Tibial nerve (tissue), 4 donors: ENCODE measurements at regions not wholly inside any gene's neighbourhood (a gene's known extent, or its start where the extent isn't known, plus 50 kb on each side); places are given as distances from the start of the nearest gene placed in this dataset.
"Not testable (repeated sequence)": the region's sequence is repeated elsewhere in the genome, so short reads cannot be mapped to it uniquely, and the experiment has no call there.

ENCODE experiments used
- DNase-seq, 2 donors: peaks; one replicate each; pipeline ENCODE4 v3.0.0-alpha.2; 2019; ENCODE audit warnings: low spot score in 2 of 2
- H3K27ac ChIP-seq, 4 donors: fragments of 200-600 bp; sonication (generic) in 3 of 4; one replicate each; pipeline ENCODE4 v1.5.1; 2017 to 2019; ENCODE audit warnings: mild to moderate bottlenecking in 1 of 4
- H3K27me3 ChIP-seq, 2 donors: fragments of 200-600 bp; sonication (generic) in 1 of 2; one replicate each; pipeline versions ENCODE4 v1.5.1 to v1.6.0; 2017 to 2019
- H3K36me3 ChIP-seq, 3 donors: fragments of 200-600 bp; sonication (generic); one replicate each; pipeline ENCODE4 v1.5.1; 2018 to 2019
- H3K4me1 ChIP-seq, 4 donors: fragments of 200-600 bp; sonication (generic) in 3 of 4; one replicate each; pipeline ENCODE4 v1.5.1; 2017 to 2019
- H3K4me3 ChIP-seq, 4 donors: fragments of 200-600 bp; sonication (generic) in 3 of 4; one replicate each; pipeline ENCODE4 v1.5.1; 2017 to 2019; ENCODE audit warnings: mild to moderate bottlenecking in 1 of 4, moderate library complexity in 1 of 4
- H3K9me3 ChIP-seq, 4 donors: fragments of 200-600 bp; sonication (generic) in 3 of 4; one replicate each; pipeline ENCODE4 v1.5.1; 2017 to 2019
- CTCF ChIP-seq, 5 experiments: fragments of 200-600 bp in 3 of 5; fragments of 450-650 bp in 2 of 5; sonication (generic) in 3 of 5; IDR thresholded peaks; one replicate each; pipeline ENCODE4 v1.5.1; 2016 to 2019; ENCODE audit warnings: antibody characterized with exemption in 5 of 5, mild to moderate bottlenecking in 3 of 5, moderate library complexity in 2 of 5
- EP300 ChIP-seq, 2 donors: sonication (generic); formaldehyde crosslinking; IDR thresholded peaks; one replicate each; pipeline ENCODE4 v1.6.1; 2017; ENCODE audit warnings: antibody characterized with exemption in 2 of 2, mild to moderate bottlenecking in 1 of 2
- POLR2A ChIP-seq, 2 donors: fragments of 450-650 bp; IDR thresholded peaks; one replicate each; pipeline ENCODE4 v1.6.1; 2017; ENCODE audit warnings: antibody characterized with exemption in 2 of 2, mild to moderate bottlenecking in 2 of 2, moderate library complexity in 2 of 2
- WGBS, 2 donors: methylation state at CpG; one replicate each; pipeline ENCODE4 v1.1.5; 2018; 5-methylcytosine and 5-hydroxymethylcytosine counted together

- no peak overlapping the region for H3K27ac ChIP-seq
- no peaks in the 10 kb centered on the region for H3K9me3 ChIP-seq
- WGBS, 2 donors, result 91 to 95% methylated on average over 4 of the region's 4 CpGs
- H3K4me1 ChIP-seq, result peaks cover 0 to 20% (median 0%) of the 10 kb centered on the region in 4 donors
- no peaks in the 10 kb centered on the region for H3K27me3 ChIP-seq
- H3K4me3 ChIP-seq, result no peak overlapping the region
- TF ChIP-seq CTCF (IDR thresholded peaks at IDR 0.05) (no peak), POLR2A (IDR thresholded peaks at IDR 0.05) (no peak), EP300 (IDR thresholded peaks at IDR 0.05) (no peak)
- H3K36me3 ChIP-seq, result no peaks in the 10 kb centered on the region
- no peak for DNase-seq
Observed at GRCh38 chr5:138637256-138637655, 62.1 kb upstream of the HSPA9 start.

GRCh38 chr5:138636398-138636944 lies 61.3 kb upstream of the HSPA9 start:
- Histone ChIP-seq H3K4me3 (no peak overlapping the region), H3K9me3 (no peaks in the 10 kb centered on the region), H3K27ac (no peak overlapping the region), H3K4me1 (peaks cover 0 to 20% (median 0%) of the 10 kb centered on the region in 4 donors), H3K36me3 (no peaks in the 10 kb centered on the region), H3K27me3 (no peaks in the 10 kb centered on the region)
- no peak for DNase-seq
- no peak for TF ChIP-seq CTCF (IDR thresholded peaks at IDR 0.05)
- TF ChIP-seq EP300 (IDR thresholded peaks at IDR 0.05), result no peak
- 79 to 83% methylated on average over 5 of the region's 5 CpGs for WGBS, 2 donors

- TF ChIP-seq CTCF (IDR thresholded peaks at IDR 0.05) (no peak), POLR2A (IDR thresholded peaks at IDR 0.05) (no peak), EP300 (IDR thresholded peaks at IDR 0.05) (no peak)
- Histone ChIP-seq H3K4me3 (no peak overlapping the region), H3K4me1 (peaks cover 0 to 20% (median 0%) of the 10 kb centered on the region in 4 donors), H3K27ac (peak overlapping the region in 2 of 4 donors; percentile 69 to 76), H3K9me3 (no peaks in the 10 kb centered on the region), H3K36me3 (no peaks in the 10 kb centered on the region), H3K27me3 (no peaks in the 10 kb centered on the region)
- WGBS, 2 donors, result 85 to 87% methylated on average over 5 of the region's 5 CpGs
- no peak for DNase-seq
Observed at GRCh38 chr5:138635708-138636107, 60.5 kb upstream of the HSPA9 start.

GRCh38 chr5:138635265-138635664 lies 60.1 kb upstream of the HSPA9 start:
- no peaks in the 10 kb centered on the region for H3K27me3 ChIP-seq
- TF ChIP-seq POLR2A (IDR thresholded peaks at IDR 0.05) (no peak), EP300 (IDR thresholded peaks at IDR 0.05) (no peak), CTCF (IDR thresholded peaks at IDR 0.05) (no peak)
- H3K9me3 ChIP-seq, result no peaks in the 10 kb centered on the region
- H3K4me3 ChIP-seq, result no peak overlapping the region
- no peaks in the 10 kb centered on the region for H3K36me3 ChIP-seq
- WGBS, 2 donors, result 18 to 25% methylated on average over 3 of the region's 3 CpGs
- no peak for DNase-seq
- H3K27ac ChIP-seq, result peak overlapping the region in 2 of 4 donors; percentile 69 to 76
- H3K4me1 ChIP-seq, result peaks cover 0 to 20% (median 0%) of the 10 kb centered on the region in 4 donors

- not testable (repeated sequence) for H3K9me3 ChIP-seq, H3K27me3 ChIP-seq, H3K4me3 ChIP-seq, DNase-seq, H3K36me3 ChIP-seq
- peak overlapping the region in 2 of 4 donors; percentile 69 to 76 for H3K27ac ChIP-seq
- peaks cover 0 to 20% (median 0%) of the 10 kb centered on the region in 4 donors for H3K4me1 ChIP-seq
- 40 to 46% methylated on average over 4 of the region's 4 CpGs for WGBS, 2 donors
Observed at GRCh38 chr5:138634804-138635203, 59.6 kb upstream of the HSPA9 start.
